RPMI7951 (cell line): ENCODE measurements at regions not wholly inside any gene's neighbourhood (a gene's known extent, or its start where the extent isn't known, plus 50 kb on each side); places are given as distances from the start of the nearest gene placed in this dataset.
"Not testable (repeated sequence)": the region's sequence is repeated elsewhere in the genome, so short reads cannot be mapped to it uniquely, and the experiment has no call there.

Experiments used
- DNase-seq: peaks from one replicate; pipeline ENCODE4 v3.0.0-alpha.2; 2012; ENCODE audit warnings: low read depth

DNA sequence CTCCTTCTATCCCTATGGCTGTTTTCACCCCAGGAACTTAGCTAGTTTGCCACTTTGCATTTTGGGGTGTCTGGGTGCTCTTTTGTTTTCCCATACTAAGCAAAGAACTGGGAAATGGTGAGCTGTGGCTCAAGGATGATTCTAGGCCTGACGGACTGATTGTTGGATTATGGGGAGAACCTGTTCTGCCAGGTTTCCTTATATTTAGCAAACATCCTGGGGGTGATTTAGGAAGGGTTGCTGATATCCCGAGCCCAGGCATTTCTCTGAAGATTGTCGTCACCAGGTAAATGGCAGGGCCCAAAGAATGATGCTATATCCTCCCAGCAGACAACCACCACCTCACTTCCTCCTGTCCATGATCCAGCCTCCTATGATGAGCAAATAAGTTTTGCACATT is 72.1 kb upstream of the GRB10 start:
- DNase-seq = no peak

- no peak for DNase-seq
Measured at GRCh38 chr7:50854247-50854646, 71.6 kb upstream of the GRB10 start.

GRCh38 chr7:50853311-50853710 is 70.6 kb upstream of the GRB10 start:
- no peak for DNase-seq

- no peak for DNase-seq
Measured at GRCh38 chr7:50852901-50853300, 70.2 kb upstream of the GRB10 start.

GRCh38 chr7:50851891-50852290 is 69.2 kb upstream of the GRB10 start:
- no peak for DNase-seq

GRCh38 chr7:50851451-50851850 is 68.8 kb upstream of the GRB10 start:
- peak; percentile 84 for DNase-seq

GRCh38 chr7:50849991-50850390 is 67.3 kb upstream of the GRB10 start:
- DNase-seq = no peak

DNA sequence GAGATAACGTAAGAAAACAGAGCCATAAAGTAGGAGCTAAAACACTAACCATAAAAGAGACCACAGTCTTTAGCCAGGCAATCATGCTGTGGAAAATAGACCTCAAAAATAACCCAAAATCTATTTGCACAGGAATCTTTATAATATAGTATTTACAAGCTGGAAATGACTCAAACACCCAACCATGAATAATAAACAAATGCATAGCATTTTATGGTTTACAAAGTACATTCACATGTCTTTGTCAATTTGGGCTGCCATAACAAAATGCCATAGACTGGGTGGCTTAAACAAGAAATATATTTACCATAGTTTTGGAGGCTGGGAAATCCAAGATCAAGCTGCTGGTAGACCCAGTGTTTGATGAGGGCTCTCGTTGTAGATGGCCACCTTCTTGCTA is 65.5 kb upstream of the GRB10 start:
- no peak for DNase-seq

DNA sequence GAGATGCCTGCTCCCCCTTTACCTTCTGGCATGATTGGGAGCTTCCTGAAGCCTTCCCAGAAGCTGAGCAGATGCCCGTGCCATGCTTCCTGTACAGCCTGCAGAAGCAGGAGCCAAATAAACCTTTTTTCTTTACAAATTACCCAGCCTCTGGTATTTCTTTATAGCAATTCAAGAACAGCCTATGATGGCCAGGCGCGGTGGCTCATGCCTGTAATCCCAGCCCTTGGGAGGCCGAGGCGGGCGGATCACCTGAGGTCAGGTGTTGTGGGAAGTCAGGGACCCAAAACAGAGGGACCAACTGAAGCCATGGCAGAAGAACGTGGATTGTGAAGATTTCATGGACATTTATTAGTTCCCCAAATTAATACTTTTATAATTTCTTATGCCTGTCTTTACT is 62.2 kb upstream of the GRB10 start:
- not testable (repeated sequence) for DNase-seq

DNA sequence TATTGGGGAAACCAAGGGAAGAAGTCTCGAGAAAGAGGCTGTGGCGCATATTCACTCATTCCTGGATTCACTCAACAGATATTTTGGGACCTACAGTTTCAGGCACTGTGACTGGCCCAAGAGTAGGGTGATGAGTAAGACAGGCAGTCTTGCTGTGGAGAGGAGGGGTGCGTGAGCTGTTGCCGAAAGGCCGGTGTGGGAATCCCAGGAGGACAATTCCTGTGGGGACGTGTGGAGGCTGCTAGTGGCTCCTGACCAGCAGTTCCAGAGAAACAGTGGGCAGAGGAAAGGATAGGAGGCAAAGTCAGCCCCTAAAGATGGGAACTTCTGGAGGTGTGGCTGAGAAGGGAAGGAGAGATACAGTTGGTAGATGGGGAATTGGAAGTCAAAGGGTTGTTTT is 59.3 kb upstream of the GRB10 start:
- DNase-seq = no peak

GRCh38 chr7:50838675-50839377 is 56.1 kb upstream of the GRB10 start:
- peak; percentile 71 for DNase-seq

- peak; percentile 62 for DNase-seq
Measured at GRCh38 chr7:50837965-50838364, 55.3 kb upstream of the GRB10 start.

DNA sequence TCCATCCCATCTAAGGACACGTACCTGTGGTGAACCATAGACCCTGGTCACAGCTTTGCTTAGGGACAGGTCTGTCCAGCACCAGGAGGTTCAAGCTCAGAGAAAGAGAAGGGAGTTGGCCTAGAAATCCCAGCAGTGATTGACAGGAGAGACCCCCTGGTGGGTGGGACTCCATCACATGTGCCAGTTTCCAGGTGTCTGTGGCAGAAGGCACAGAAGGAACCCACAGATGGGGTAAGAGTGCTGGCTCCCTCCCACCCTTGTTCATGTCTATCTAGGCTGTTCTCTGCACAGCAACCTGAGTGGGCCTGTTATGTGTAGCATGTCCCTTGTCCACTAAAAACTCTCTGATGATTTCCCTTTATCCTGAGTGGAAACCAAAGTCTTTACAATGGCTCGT is 54.0 kb upstream of the GRB10 start:
- no peak for DNase-seq

DNA sequence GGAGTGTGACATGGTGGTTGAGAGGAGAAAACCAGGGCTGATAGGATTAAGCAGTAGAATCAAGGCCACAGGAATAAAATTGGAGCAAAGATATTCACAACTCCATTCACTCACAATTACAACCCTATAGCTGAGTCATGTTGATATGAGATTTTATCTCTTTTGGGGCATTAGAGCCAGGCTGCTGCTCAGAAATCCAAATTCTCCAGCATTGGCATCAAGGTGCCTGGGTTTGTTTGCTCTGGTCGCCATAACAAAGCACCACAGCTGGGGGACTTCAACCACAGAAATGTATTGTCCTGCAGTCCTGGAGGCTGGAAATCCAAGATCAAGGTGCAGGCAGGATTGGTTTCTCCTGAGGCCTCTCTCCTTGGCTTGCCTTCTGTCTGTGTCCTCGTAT is 52.5 kb upstream of the GRB10 start:
- DNase-seq = peak; percentile 91

GRCh38 chr7:50834679-50835078 is 52.0 kb upstream of the GRB10 start:
- no peak for DNase-seq

GRCh38 chr7:50834031-50834535 is 51.4 kb upstream of the GRB10 start:
- no peak for DNase-seq

DNA sequence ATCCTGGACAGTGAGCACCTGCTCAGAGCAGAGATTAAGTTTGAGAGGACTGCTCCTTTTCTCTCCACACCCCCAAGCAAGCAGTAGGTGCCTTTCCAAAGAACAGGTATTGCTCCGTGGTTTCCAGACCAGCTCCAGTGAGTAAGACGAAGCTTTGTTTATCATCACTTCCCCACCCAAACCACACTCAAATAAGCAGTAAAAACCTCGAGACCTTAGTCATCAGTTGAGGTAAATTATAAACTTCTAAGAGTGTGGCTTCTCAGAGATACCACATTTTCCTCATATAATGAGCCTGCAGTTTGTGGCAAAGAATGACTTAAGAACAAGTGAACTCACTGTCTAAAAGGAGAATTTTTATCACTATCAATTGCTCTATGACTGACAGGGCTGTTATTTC is 50.0 kb upstream of the GRB10 start:
- peak; percentile 92 for DNase-seq
